ENCODE measurements at regions not wholly inside any gene's neighbourhood (a gene's known extent, or its start where the extent isn't known, plus 50 kb on each side); places are given as distances from the start of the nearest gene placed in this dataset.

GRCh38 chr14:48954446-48954845 is 631.7 kb downstream of the RPS29 start:
- Histone ChIP-seq H3K9me3 (no peaks in the 10 kb centered on the region), H3K4me1 (ENCODE audit: control insufficient read depth in 1 of 2, low read depth in 2 of 2) (peaks cover 0 to 5% of the 10 kb centered on the region in 2 donors), H3K4me3 (no peak overlapping the region), H3K36me3 (no peaks in the 10 kb centered on the region), H3K27me3 (replicated peaks; ENCODE audit: insufficient read depth) (no peaks in the 10 kb centered on the region), H3K27ac (no peak overlapping the region)
- ATAC-seq (ENCODE audit: insufficient number of reproducible peaks, low FRiP score, low read depth) (no peak), DNase-seq (ENCODE audit: low spot score) (no peak)
- TF ChIP-seq, protein P1, sequence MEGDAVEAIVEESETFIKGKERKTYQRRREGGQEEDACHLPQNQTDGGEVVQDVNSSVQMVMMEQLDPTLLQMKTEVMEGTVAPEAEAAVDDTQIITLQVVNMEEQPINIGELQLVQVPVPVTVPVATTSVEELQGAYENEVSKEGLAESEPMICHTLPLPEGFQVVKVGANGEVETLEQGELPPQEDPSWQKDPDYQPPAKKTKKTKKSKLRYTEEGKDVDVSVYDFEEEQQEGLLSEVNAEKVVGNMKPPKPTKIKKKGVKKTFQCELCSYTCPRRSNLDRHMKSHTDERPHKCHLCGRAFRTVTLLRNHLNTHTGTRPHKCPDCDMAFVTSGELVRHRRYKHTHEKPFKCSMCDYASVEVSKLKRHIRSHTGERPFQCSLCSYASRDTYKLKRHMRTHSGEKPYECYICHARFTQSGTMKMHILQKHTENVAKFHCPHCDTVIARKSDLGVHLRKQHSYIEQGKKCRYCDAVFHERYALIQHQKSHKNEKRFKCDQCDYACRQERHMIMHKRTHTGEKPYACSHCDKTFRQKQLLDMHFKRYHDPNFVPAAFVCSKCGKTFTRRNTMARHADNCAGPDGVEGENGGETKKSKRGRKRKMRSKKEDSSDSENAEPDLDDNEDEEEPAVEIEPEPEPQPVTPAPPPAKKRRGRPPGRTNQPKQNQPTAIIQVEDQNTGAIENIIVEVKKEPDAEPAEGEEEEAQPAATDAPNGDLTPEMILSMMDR (IDR thresholded peaks at IDR 0.05) = no peak

GRCh38 chr14:48944809-48945208 is 641.4 kb downstream of the RPS29 start:
- ATAC-seq (ENCODE audit: insufficient number of reproducible peaks, low FRiP score, low read depth) = no peak
- DNase-seq (ENCODE audit: low spot score) = no peak
- no peaks in the 10 kb centered on the region for H3K27me3 ChIP-seq (replicated peaks; ENCODE audit: insufficient read depth)
- H3K27ac ChIP-seq = no peak overlapping the region
- no peaks in the 10 kb centered on the region for H3K4me1 ChIP-seq (ENCODE audit: control insufficient read depth in 1 of 2, low read depth in 2 of 2)
- H3K4me3 ChIP-seq = no peak overlapping the region
- no peaks in the 10 kb centered on the region for H3K36me3 ChIP-seq
- TF ChIP-seq, protein P1 (IDR thresholded peaks at IDR 0.05) = no peak
- no peaks in the 10 kb centered on the region for H3K9me3 ChIP-seq

- DNase-seq (ENCODE audit: low spot score) (no peak), ATAC-seq (ENCODE audit: insufficient number of reproducible peaks, low FRiP score, low read depth) (no peak)
- Histone ChIP-seq H3K9me3 (no peaks in the 10 kb centered on the region), H3K27ac (no peak overlapping the region), H3K4me1 (ENCODE audit: control insufficient read depth in 1 of 2, low read depth in 2 of 2) (no peaks in the 10 kb centered on the region), H3K36me3 (no peaks in the 10 kb centered on the region), H3K4me3 (no peak overlapping the region), H3K27me3 (replicated peaks; ENCODE audit: insufficient read depth) (no peaks in the 10 kb centered on the region)
- TF ChIP-seq, protein P1 (IDR thresholded peaks at IDR 0.05) = no peak
Observed at GRCh38 chr14:48943913-48944312, 642.3 kb downstream of the RPS29 start.

DNA sequence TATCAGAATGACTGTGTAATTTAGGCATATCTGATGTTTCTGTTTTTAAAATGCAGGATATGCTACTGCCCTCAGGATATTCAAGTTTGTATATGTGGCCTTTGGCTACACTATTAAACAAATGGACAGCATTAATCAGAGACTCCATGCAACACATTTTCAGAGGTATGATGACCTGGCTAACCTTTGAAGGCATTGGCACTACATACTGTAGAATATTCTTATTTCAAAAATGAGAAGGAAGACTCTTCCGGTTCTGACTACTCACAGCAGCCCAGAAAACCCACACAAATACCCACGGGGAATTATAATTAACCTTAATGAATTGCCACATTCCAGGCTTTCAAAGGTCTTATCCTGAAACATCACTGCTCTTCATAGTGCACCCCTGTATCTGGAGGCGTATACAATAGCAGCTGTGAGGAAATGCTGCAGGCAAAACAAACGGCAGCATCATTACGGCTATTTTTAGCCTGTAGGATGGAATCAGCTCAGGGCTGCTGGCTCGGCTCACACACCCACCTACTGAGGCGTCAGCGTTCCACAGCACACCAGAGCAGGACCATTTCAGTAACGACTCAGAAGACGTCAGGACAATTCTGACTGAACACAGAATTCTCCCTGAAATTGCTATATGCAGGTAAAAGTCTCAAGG is 648.5 kb downstream of the RPS29 start:
- Histone ChIP-seq H3K27me3 (replicated peaks; ENCODE audit: insufficient read depth) (no peaks in the 10 kb centered on the region), H3K4me3 (no peak overlapping the region), H3K27ac (no peak overlapping the region), H3K9me3 (no peaks in the 10 kb centered on the region), H3K4me1 (ENCODE audit: control insufficient read depth in 1 of 2, low read depth in 2 of 2) (peaks cover 4% of the 10 kb centered on the region in 2 donors), H3K36me3 (no peaks in the 10 kb centered on the region)
- no peak for ATAC-seq (ENCODE audit: insufficient number of reproducible peaks, low FRiP score, low read depth)
- DNase-seq (ENCODE audit: low spot score) = no peak
- TF ChIP-seq, protein P1 (IDR thresholded peaks at IDR 0.05) = no peak

DNA sequence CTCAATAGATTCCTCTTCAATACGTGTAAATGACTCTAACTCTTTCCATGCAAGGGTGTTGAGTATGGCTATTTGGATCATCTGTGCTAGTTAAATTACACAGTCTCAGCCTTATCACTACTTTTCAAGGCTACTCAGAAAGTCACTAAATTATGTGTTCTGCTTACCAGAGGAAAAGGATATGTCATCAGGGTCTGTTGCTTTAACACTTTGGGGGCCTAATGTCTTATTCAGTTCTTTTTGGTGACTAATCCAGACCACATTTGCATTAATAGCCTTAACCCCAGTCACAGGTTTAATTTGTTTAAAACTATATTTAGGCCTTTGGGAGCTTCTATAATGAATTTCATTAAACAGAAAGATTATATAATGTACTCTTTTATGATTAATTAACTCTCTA is 649.3 kb downstream of the RPS29 start:
- ATAC-seq (ENCODE audit: insufficient number of reproducible peaks, low FRiP score, low read depth) = no peak
- Histone ChIP-seq H3K4me3 (no peak overlapping the region), H3K36me3 (no peaks in the 10 kb centered on the region), H3K27me3 (replicated peaks; ENCODE audit: insufficient read depth) (no peaks in the 10 kb centered on the region), H3K9me3 (no peaks in the 10 kb centered on the region), H3K27ac (no peak overlapping the region), H3K4me1 (ENCODE audit: control insufficient read depth in 1 of 2, low read depth in 2 of 2) (peaks cover 4% of the 10 kb centered on the region in 2 donors)
- TF ChIP-seq, protein P1 (IDR thresholded peaks at IDR 0.05) = no peak
- no peak for DNase-seq (ENCODE audit: low spot score)
